ENCODE measurements at regions not wholly inside any gene's neighbourhood (a gene's known extent, or its start where the extent isn't known, plus 50 kb on each side); places are given as distances from the start of the nearest gene placed in this dataset.

GRCh38 chr10:22479419-22479818 is 134.1 kb downstream of the SPAG6 start (continued):
- peak; percentile 85 for TF ChIP-seq MEIS2 (IDR thresholded peaks at IDR 0.05; ENCODE audit: partially characterized antibody)
- peak; percentile 73 for TF ChIP-seq CXXC5 (CRISPR knock-in tag; IDR thresholded peaks at IDR 0.05)
- peak; percentile 84 for TF ChIP-seq SMAD4 (CRISPR knock-in tag; conservative IDR thresholded peaks at IDR 0.05)
- TF ChIP-seq PKNOX1 (IDR thresholded peaks at IDR 0.05): peak; percentile 49
- TF ChIP-seq ZNF583 (CRISPR knock-in tag; IDR thresholded peaks at IDR 0.05): 0 out of 2 replicates have a peak, but pooled peaks have one; percentile 35
- peak; percentile 47 for TF ChIP-seq MAFK (IDR thresholded peaks at IDR 0.05; ENCODE audit: low read length)
- TF ChIP-seq LEF1 (IDR thresholded peaks at IDR 0.05): peak; percentile 72; the same call in 1 of the 2 replicates
- no peak for TF ChIP-seq KAT7 (CRISPR knock-in tag; IDR thresholded peaks at IDR 0.05; ENCODE audit: borderline replicate concordance)
- TF ChIP-seq ZNF124 (CRISPR knock-in tag; IDR thresholded peaks at IDR 0.05): no peak
- 0 out of 2 replicates have a peak, but pooled peaks have one; percentile 13 for TF ChIP-seq FOSL1 (tag; conservative IDR thresholded peaks at IDR 0.05)
- TF ChIP-seq ZBTB34 (CRISPR knock-in tag; IDR thresholded peaks at IDR 0.05): no peak
- no peak for TF ChIP-seq NFE2L1 (tag; IDR thresholded peaks at IDR 0.05; ENCODE audit: borderline replicate concordance, low read depth)
- TF ChIP-seq REST (IDR thresholded peaks at IDR 0.05; ENCODE audit: borderline replicate concordance): peak; percentile 74
- TF ChIP-seq REST (CRISPR knock-in tag; IDR thresholded peaks at IDR 0.05; ENCODE audit: low read depth): no peak
- no peak for TF ChIP-seq CC2D1A (IDR thresholded peaks at IDR 0.05)
- 0 out of 4 replicates have a peak, but pooled peaks of 1 of the 2 experiments have one; percentile 40 for TF ChIP-seq TEAD1 (CRISPR knock-in tag; IDR thresholded peaks at IDR 0.05)
- TF ChIP-seq RFX1 (IDR thresholded peaks at IDR 0.05): no peak
- TF ChIP-seq HEY1 (CRISPR knock-in tag; IDR thresholded peaks at IDR 0.05; ENCODE audit: borderline replicate concordance): no peak
- TF ChIP-seq ZNF316 (IDR thresholded peaks at IDR 0.05): peak; percentile 10; the same call in 1 of the 2 replicates
- TF ChIP-seq ZNF764 (CRISPR knock-in tag; IDR thresholded peaks at IDR 0.05; ENCODE audit: low read depth): no peak
- 0 out of 2 replicates have a peak, but pooled peaks have one; percentile 39 for TF ChIP-seq GABPA (tag; conservative IDR thresholded peaks at IDR 0.05; ENCODE audit: low read depth)
